Small intestine (tissue), 7 donors: ENCODE measurements at regions not wholly inside any gene's neighbourhood (a gene's known extent, or its start where the extent isn't known, plus 50 kb on each side); places are given as distances from the start of the nearest gene placed in this dataset.
"Not testable (repeated sequence)": the region's sequence is repeated elsewhere in the genome, so short reads cannot be mapped to it uniquely, and the experiment has no call there.

Source experiments
- DNase-seq, 2 donors: peaks; one replicate each; pipeline versions ENCODE4 v3.0.0 to v3.0.0-alpha.2; 2013
- FAIRE-seq: peaks from 2 replicates; lab custom pipeline; 2012; peaks lifted over from hg19 to GRCh38; lab: Jason Lieb, UNC
- H3K27ac ChIP-seq, 3 donors: one replicate each; pipeline ENCODE4 v1.5.1; 2013; ENCODE audit warnings: low read length in 2 of 3, mild to moderate bottlenecking in 2 of 3, control low read depth in 1 of 3, inconsistent platforms in 1 of 3, low read depth in 1 of 3, moderate library complexity in 1 of 3
- H3K27me3 ChIP-seq, 3 donors: one replicate each; pipeline ENCODE4 v1.6.1; 2013; ENCODE audit warnings: low read length in 3 of 3, inconsistent platforms in 1 of 3; ENCODE audit not compliant: control insufficient read depth in 3 of 3, insufficient read depth in 3 of 3
- H3K36me3 ChIP-seq, 3 donors: one replicate each; pipeline ENCODE4 v1.6.1; 2013; ENCODE audit warnings: low read length in 3 of 3, inconsistent platforms in 1 of 3, low read depth in 1 of 3, mild to moderate bottlenecking in 1 of 3, moderate library complexity in 1 of 3; ENCODE audit not compliant: control insufficient read depth in 3 of 3, insufficient read depth in 2 of 3
- H3K4me1 ChIP-seq, 3 donors: one replicate each; pipeline ENCODE4 v1.6.1; 2013; ENCODE audit warnings: low read length in 2 of 3, inconsistent platforms in 1 of 3, low read depth in 1 of 3, mild to moderate bottlenecking in 1 of 3, moderate library complexity in 1 of 3; ENCODE audit not compliant: control insufficient read depth in 3 of 3, insufficient read depth in 2 of 3
- H3K4me3 ChIP-seq, 3 donors: one replicate each; pipeline ENCODE4 v1.5.1; 2013; ENCODE audit warnings: low read length in 3 of 3, control low read depth in 1 of 3, inconsistent platforms in 1 of 3, low read depth in 1 of 3, mild to moderate bottlenecking in 1 of 3, moderate library complexity in 1 of 3
- H3K9me3 ChIP-seq, 2 donors: one replicate each; pipeline ENCODE4 v1.6.1; 2013; ENCODE audit warnings: low read depth in 1 of 2, low read length in 1 of 2; ENCODE audit not compliant: control insufficient read depth in 2 of 2, insufficient read depth in 1 of 2
- WGBS, 3 donors: extraction: QIAGEN DNeasy Blood & Tissue Kit; methylation state at CpG; one replicate each; pipeline ENCODE4 v1.1.7; 2013; 5-methylcytosine and 5-hydroxymethylcytosine counted together
- donor health status: healthy with polysubstance abuse.
- donor health status: control.
- donor health status: control.
- donor health status: Bipolar disorder and iron deficiency.
- donor health status: healthy.

GRCh38 chrY:12365311-12365910, 335.6 kb upstream of the USP9Y start:
- WGBS, 3 donors, result 21 to 53% methylated on average over 5 of the region's 5 CpGs; no CpG with 5 or more reads in 1 of the 3 donors
- Histone ChIP-seq H3K36me3 (no peaks in the 10 kb centered on the region), H3K4me1 (peaks cover 0 to 5% (median 0%) of the 10 kb centered on the region in 3 donors), H3K27me3 (no peaks in the 10 kb centered on the region), H3K9me3 (no peaks in the 10 kb centered on the region), H3K27ac (peak overlapping the region in 1 of 3 donors; percentile 45), H3K4me3 (no peak overlapping the region)
- FAIRE-seq, result no peak
- DNase-seq, result peak; percentile 31 to 52

- not testable (repeated sequence) for H3K9me3 ChIP-seq, H3K4me3 ChIP-seq, DNase-seq, FAIRE-seq, H3K27ac ChIP-seq, H3K27me3 ChIP-seq, H3K4me1 ChIP-seq
- peaks cover 0 to 10% (median 0%) of the 10 kb centered on the region in 3 donors for H3K36me3 ChIP-seq
- WGBS, 3 donors, result 57 to 83% methylated on average over 1 to 2 of the region's 2 CpGs; no CpG with 5 or more reads in 1 of the 3 donors
Observed at GRCh38 chrY:12374588-12374987, 326.4 kb upstream of the USP9Y start.

GRCh38 chrY:12391655-12392559, 309.1 kb upstream of the USP9Y start:
- H3K4me3 ChIP-seq, H3K9me3 ChIP-seq, H3K27me3 ChIP-seq, FAIRE-seq: not testable (repeated sequence)
- H3K36me3 ChIP-seq, result peaks cover 0 to 19% (median 0%) of the 10 kb centered on the region in 3 donors
- peak overlapping the region in 2 of 3 donors; percentile 72 to 84 for H3K27ac ChIP-seq
- WGBS, 3 donors, result 8 to 38% methylated on average over 15 to 17 of the region's 17 CpGs; no CpG with 5 or more reads in 1 of the 3 donors
- peaks cover 0 to 26% (median 0%) of the 10 kb centered on the region in 3 donors for H3K4me1 ChIP-seq
- DNase-seq, result peak; percentile 82 to 91

GRCh38 chrY:12393190-12393589, 307.8 kb upstream of the USP9Y start:
- no peak overlapping the region for H3K4me3 ChIP-seq
- H3K27ac ChIP-seq, result peak overlapping the region in 1 of 3 donors; percentile 84
- H3K9me3 ChIP-seq, result no peaks in the 10 kb centered on the region
- DNase-seq, result no peak
- FAIRE-seq, result no peak
- WGBS, 3 donors, result 73 to 84% methylated on average over 8 of the region's 8 CpGs; no CpG with 5 or more reads in 1 of the 3 donors
- H3K36me3 ChIP-seq, result peaks cover 0 to 19% (median 0%) of the 10 kb centered on the region in 3 donors
- H3K4me1 ChIP-seq, result peaks cover 0 to 26% (median 0%) of the 10 kb centered on the region in 3 donors
- no peaks in the 10 kb centered on the region for H3K27me3 ChIP-seq

GRCh38 chrY:12395381-12396120, 305.5 kb upstream of the USP9Y start:
- not testable (repeated sequence) for H3K4me3 ChIP-seq, H3K9me3 ChIP-seq, H3K36me3 ChIP-seq, FAIRE-seq, H3K27me3 ChIP-seq
- 39 to 67% methylated on average over 4 to 5 of the region's 5 CpGs; no CpG with 5 or more reads in 1 of the 3 donors for WGBS, 3 donors
- Histone ChIP-seq H3K4me1 (peaks cover 0 to 24% (median 0%) of the 10 kb centered on the region in 3 donors), H3K27ac (peak overlapping the region in 1 of 3 donors; percentile 74)
- peak in 1 of 2 donors; percentile 18 for DNase-seq

- no peak for DNase-seq
- H3K9me3 ChIP-seq, result no peaks in the 10 kb centered on the region
- FAIRE-seq, result no peak
Observed at GRCh38 chrY:12403916-12404315, 297.1 kb upstream of the USP9Y start.

GRCh38 chrY:12408236-12408635, 292.8 kb upstream of the USP9Y start:
- H3K27ac ChIP-seq, result no peak overlapping the region
- DNase-seq, result no peak
- peaks cover 0 to 7% (median 0%) of the 10 kb centered on the region in 3 donors for H3K36me3 ChIP-seq
- WGBS, 3 donors, result 67 to 85% methylated on average over 3 of the region's 3 CpGs; no CpG with 5 or more reads in 1 of the 3 donors
- H3K4me3 ChIP-seq, result no peak overlapping the region
- no peaks in the 10 kb centered on the region for H3K4me1 ChIP-seq
- no peaks in the 10 kb centered on the region for H3K9me3 ChIP-seq
- no peaks in the 10 kb centered on the region for H3K27me3 ChIP-seq
- no peak for FAIRE-seq

More at GRCh38 chrY:12403916-12404315, 297.1 kb upstream of the USP9Y start:
- Histone ChIP-seq H3K4me1 (no peaks in the 10 kb centered on the region), H3K27me3 (no peaks in the 10 kb centered on the region), H3K27ac (no peak overlapping the region), H3K36me3 (peaks cover 0 to 7% (median 0%) of the 10 kb centered on the region in 3 donors), H3K4me3 (no peak overlapping the region)
- WGBS, 3 donors, result 40 to 66% methylated on average over 3 of the region's 3 CpGs; no CpG with 5 or more reads in 1 of the 3 donors

- Histone ChIP-seq H3K27me3 (no peaks in the 10 kb centered on the region), H3K27ac (no peak overlapping the region), H3K4me1 (no peaks in the 10 kb centered on the region), H3K9me3 (no peaks in the 10 kb centered on the region), H3K36me3 (peaks cover 0 to 3% (median 0%) of the 10 kb centered on the region in 3 donors), H3K4me3 (no peak overlapping the region)
- DNase-seq (no peak), FAIRE-seq (no peak)
- 86 to 96% methylated on average over 3 of the region's 3 CpGs; no CpG with 5 or more reads in 1 of the 3 donors for WGBS, 3 donors
Observed at GRCh38 chrY:12410696-12411095, 290.3 kb upstream of the USP9Y start.
